HL-60 (cell line): ENCODE measurements at regions not wholly inside any gene's neighbourhood (a gene's known extent, or its start where the extent isn't known, plus 50 kb on each side); places are given as distances from the start of the nearest gene placed in this dataset.

Experiments used
- CTCF ChIP-seq: IDR thresholded peaks from one replicate; pipeline ENCODE4 v1.5.1; 2011; ENCODE audit warnings: low read length, control low read depth, inconsistent platforms; ENCODE audit not compliant: insufficient read depth
- GABPA ChIP-seq: IDR thresholded peaks from 2 replicates; pipeline ENCODE4 v1.6.1; 2012; ENCODE audit warnings: low read depth
- POLR2AphosphoS5 ChIP-seq: IDR thresholded peaks from 2 replicates; pipeline ENCODE4 v1.6.1; 2012; ENCODE audit warnings: low read depth

- TF ChIP-seq POLR2AphosphoS5 (no peak), CTCF (no peak), GABPA (no peak)
Observed at GRCh38 chr12:11970155-11970520, 100.6 kb upstream of the BCL2L14 start.
